ENCODE measurements at regions not wholly inside any gene's neighbourhood (a gene's known extent, or its start where the extent isn't known, plus 50 kb on each side); places are given as distances from the start of the nearest gene placed in this dataset.

GRCh38 chr3:148556664-148557063 is 141.0 kb upstream of the AGTR1 start:
- no peak for TF ChIP-seq CTCF (IDR thresholded peaks at IDR 0.05; ENCODE audit: insufficient read depth, low read length, poor library complexity, severe bottlenecking)
- TF ChIP-seq EZH2phosphoT487 (conservative IDR thresholded peaks at IDR 0.05; ENCODE audit: low read length) = no peak
